GOT3 (cell line): ENCODE measurements at regions not wholly inside any gene's neighbourhood (a gene's known extent, or its start where the extent isn't known, plus 50 kb on each side); places are given as distances from the start of the nearest gene placed in this dataset.
"Not testable (repeated sequence)": the region's sequence is repeated elsewhere in the genome, so short reads cannot be mapped to it uniquely, and the experiment has no call there.

Experiments used
- DNase-seq: peaks from one replicate; lab custom pipeline; 2025; ENCODE audit warnings: mixed read lengths; lab: John Stamatoyannopoulos, UW

GRCh38 chr15:62324382-62324781 is 159.3 kb upstream of the C2CD4B start:
- no peak for DNase-seq

DNA sequence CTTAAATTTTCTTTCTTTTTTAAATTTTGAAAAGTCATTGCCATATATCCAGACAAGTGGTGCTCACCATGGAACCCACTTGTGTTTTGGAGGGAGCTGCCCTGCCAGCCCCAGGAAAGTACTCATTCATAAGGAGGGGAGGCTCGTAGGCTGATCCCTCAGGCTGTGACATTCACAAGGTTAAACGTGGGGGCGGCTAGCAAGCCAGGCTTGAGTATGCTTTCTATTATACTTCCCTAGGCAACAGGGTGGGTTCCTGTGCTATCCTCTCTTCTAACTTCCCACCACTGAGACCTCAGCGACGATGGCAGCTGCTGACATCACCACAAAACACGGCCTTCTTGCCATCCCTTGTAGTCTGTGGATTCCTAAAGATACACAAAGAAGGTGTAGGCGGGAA is 160.5 kb upstream of the C2CD4B start:
- DNase-seq, result no peak

DNA sequence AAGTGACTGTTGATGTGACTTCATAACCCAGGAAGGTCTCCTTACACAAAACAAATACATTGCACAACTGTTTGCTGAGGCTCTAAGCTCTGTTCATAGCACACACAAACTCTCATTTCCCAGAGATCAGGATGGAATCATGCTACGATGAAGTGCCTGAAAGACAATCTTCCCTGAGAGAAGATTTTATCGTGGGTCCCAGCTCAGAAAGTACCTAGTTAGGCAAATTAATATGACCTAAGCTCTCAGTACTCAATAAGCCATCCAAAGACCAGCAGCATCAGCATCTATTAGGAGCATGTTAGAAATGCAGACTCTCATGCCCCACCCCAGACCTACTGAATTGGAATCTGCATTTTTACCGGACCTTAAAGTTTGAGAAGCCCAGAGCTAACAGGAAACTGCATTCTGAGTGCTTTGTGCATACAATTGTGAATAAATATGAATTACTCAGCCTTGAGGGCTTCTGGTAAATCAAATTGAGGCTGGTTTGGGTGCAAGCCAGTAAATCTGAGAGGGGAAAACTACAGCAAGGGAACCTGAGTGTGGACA is 161.5 kb upstream of the C2CD4B start:
- no peak for DNase-seq

GRCh38 chr15:62327406-62327805 is 162.3 kb upstream of the C2CD4B start:
- no peak for DNase-seq

DNA sequence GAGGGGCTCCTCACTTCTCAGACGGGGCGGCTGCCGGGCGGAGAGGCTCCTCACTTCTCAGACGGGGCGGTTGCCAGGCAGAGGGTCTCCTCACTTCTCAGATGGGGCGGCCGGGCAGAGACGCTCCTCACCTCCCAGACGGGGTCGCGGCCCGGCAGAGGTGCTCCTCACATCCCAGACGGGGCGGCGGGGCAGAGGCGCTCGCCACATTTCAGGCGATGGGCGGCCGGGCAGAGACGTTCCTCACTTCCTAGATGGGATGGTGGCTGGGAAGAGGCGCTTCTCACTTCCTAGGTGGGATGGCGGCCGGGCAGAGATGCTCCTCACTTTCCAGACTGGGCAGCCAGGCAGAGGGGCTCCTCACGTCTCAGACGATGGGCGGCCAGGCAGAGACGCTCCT is 167.4 kb upstream of the C2CD4B start:
- not testable (repeated sequence) for DNase-seq

- DNase-seq, result no peak
These were observed 169.5 kb upstream of the C2CD4B start for GRCh38 chr15:62334536-62334935.

GRCh38 chr15:62337934-62338333 is 172.8 kb upstream of the C2CD4B start:
- no peak for DNase-seq

DNA sequence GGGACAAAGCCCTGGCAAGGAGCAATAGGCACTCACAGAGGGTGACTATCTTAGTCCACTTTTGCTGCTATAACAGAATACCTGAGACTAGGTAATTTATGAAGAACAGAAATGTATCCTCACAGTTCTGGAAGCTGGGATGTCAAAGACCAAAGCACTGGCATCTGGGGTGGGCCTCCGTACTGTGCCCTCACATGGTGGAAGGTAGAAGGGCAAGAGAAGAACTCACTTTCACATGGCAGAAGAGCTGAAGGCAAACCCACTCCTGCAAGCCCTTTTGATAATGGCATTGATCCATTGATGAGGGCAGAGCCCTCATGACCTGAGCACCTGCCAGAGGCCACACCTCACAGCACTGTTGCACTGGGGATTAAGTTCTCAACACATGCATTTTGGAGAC is 173.4 kb upstream of the C2CD4B start:
- no peak for DNase-seq

GRCh38 chr15:62342959-62343358 is 177.9 kb upstream of the C2CD4B start:
- DNase-seq, result no peak

DNA sequence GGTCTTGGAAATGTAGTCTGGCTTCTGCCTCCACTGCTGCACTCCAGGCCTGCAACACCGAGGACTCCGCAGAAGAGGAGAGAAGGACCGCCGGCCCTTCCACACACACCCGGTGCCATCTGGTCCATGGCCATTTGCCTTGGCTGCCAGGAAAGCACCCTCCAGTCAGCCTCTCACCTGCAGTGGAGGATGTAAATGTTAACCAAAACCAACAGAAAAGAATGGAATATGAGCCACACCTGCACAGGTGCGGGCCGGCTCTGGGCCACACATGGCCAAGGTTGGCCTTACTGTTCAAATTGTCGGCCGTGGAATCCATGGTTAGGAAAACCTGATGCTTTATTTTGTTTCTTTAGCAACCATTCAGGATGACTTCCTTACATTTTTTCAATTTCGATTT is 178.3 kb upstream of the C2CD4B start:
- no peak for DNase-seq

DNA sequence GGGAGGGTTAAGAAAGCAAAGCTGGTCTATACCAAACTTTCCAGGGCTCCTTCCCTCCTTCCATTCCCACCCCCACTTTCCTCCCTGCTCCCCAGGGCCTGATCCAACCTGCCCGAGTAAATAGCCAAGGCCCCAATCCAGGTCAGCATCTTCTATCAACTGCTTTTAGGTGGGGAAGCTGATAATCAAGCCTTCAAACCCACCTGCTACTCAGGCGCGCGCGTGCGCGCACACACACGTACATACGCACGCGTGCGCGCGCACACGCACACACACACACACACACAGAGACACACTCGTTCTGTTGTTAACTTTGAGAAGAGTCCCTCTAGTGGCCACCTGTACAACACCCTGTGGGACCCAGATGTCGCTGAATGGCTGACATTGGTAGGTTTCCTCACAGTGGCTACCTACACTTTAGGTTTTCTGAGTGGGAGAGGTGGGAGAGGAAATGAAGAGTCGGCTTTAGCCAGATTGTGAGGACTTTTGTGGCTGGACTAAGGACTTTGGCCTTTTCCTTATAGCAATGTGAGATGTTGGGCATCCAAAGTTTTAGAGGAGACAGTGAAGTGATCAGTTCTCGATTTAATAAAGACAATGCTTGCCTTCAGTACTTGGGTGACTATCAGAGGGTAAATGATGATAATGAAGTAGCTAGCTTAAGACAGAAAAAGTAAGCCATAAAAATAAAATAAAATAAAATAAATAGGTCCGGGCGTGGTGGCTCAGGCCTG is 179.9 kb upstream of the C2CD4B start:
- no peak for DNase-seq

GRCh38 chr15:62346168-62346567 is 181.1 kb upstream of the C2CD4B start:
- no peak for DNase-seq

- no peak for DNase-seq
These were observed 183.0 kb upstream of the C2CD4B start for GRCh38 chr15:62348118-62348517.

GRCh38 chr15:62348623-62349022 is 183.5 kb upstream of the C2CD4B start:
- no peak for DNase-seq

DNA sequence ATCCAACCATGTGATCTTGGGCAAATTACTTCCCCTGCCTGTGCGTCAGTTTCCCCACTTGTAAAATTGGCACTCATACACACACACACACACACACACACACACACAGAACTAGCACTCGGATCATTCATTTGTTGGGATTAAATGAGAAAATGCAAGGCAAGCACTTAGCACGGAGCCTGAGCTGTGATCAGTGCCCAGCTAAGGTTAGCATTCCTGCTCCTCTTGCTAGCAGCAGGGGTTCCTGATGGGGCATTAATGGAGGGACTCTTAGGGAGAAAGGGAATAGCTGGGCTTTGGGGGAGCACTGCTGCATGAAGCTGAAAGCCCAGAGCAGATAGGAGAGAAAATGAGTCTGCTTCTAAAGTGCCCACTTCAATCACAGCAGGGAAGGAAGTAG is 187.7 kb upstream of the C2CD4B start:
- DNase-seq, result no peak

DNA sequence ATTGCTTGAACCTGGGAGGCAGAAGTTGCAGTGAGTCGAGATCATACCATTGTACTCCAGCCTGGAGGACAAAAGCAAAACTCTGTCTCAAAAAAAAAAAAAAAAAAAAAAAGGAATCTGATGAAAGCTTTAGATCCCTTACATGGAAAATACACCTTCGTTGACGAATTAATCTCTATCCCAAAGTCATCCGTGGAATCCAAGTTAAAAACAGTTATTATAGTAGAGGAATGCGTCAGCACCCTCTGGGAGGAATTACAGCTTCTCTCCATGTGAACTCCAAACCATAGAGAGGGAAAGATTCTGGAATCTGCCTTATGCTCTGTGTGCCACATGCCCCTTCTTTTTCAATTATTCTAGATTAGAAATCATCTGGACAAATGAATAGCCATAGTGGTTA is 192.3 kb upstream of the C2CD4B start:
- no peak for DNase-seq

DNA sequence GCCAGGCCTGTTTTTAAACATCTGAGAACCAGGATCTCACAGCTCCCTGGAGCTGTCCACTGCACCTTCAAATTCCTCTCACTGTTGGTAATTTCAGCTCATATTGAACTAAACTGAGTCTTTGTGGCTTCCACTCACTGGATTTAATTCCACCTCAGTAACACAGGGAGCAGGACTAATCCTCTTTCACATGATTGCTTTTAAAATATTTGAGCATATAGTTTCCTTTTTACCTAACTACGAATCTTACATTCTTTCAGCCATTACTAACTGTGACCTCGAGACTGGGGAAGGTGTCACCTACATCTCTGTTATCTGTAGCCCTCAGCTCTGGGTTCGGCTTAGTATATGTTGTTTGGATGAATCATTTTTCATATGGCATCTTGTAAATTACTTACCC is 194.3 kb upstream of the C2CD4B start:
- no peak for DNase-seq

- no peak for DNase-seq
These were observed 195.4 kb upstream of the C2CD4B start for GRCh38 chr15:62360332-62361097.

DNA sequence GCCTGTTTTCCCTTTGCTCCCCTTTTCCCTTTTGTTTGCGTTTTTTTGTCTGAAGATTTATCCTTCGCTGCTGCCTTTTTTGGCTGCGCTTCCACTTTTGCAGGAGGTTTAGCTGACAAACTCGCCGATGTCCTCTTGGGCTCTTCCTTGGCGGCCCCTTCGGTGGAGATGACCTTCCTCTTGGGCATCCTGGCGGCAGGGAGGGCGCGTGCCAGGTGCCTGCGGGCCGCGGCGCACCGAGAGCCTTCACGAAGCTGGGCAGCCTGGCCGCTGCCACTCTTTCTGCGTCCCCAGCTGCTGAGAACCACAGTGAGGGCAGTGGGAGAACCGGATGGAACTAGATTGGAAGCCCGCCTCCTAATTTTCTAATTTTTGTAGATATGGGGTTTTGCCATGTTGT is 197.1 kb upstream of the C2CD4B start:
- no peak for DNase-seq

- DNase-seq, result no peak
These were observed 197.5 kb upstream of the C2CD4B start for GRCh38 chr15:62362608-62363007.

DNA sequence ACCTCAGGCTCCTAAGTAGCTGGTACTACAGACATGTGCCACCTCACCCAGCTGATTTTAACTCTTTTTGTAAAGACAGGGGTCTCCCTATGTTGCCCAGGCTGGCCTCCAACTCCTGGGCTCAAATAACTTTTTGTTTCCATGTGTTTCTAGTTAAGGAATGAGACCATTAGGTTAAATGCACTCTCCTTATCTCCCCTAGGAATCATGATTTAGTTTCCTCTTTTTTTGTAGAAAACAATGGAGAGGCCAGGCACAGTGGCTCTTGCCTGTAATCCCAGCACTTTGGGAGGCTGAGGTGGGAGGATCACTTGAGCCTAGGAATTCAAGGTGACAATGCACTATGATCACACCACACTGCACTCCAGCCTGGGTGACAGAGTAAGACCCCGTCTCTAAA is 198.8 kb upstream of the C2CD4B start:
- no peak for DNase-seq

- DNase-seq, result no peak
These were observed 200.8 kb upstream of the C2CD4B start for GRCh38 chr15:62365795-62366442.

- DNase-seq, result no peak
These were observed 204.4 kb upstream of the C2CD4B start for GRCh38 chr15:62369454-62369853.
